Epidermal melanocyte (primary cell): ENCODE measurements at regions not wholly inside any gene's neighbourhood (a gene's known extent, or its start where the extent isn't known, plus 50 kb on each side); places are given as distances from the start of the nearest gene placed in this dataset.

Experiments used
- DNase-seq: peaks from one replicate; pipeline ENCODE4 v3.0.0; 2011; ENCODE audit warnings: low spot score; ENCODE audit not compliant: insufficient read length

GRCh38 chr18:28574175-28574574 is 397.2 kb upstream of the CDH2 start:
- no peak for DNase-seq

- no peak for DNase-seq
These were observed 395.0 kb upstream of the CDH2 start for GRCh38 chr18:28571929-28572328.

- no peak for DNase-seq
These were observed 383.4 kb upstream of the CDH2 start for GRCh38 chr18:28560331-28560730.

GRCh38 chr18:28559511-28559910 is 382.6 kb upstream of the CDH2 start:
- no peak for DNase-seq

DNA sequence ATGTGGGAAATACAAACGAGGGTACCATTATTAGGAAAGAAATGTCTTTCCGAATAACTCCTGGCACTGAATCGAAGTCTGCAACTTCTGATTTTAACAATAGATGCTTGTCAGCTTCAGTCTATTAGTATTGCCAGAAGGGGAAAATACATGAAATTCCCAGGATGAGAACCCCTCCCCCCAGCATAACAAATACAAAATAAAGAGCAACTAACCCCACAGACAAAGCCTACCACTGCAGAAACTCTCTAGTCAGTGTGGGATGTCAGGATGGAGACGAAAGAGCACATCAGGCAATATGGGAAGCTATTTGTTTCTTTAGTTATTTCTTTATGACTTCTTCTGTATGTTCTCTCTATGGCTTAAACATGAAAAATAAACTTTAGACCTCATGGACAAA is 365.0 kb upstream of the CDH2 start:
- DNase-seq = no peak

- no peak for DNase-seq
These were observed 364.5 kb upstream of the CDH2 start for GRCh38 chr18:28541276-28541930.

DNA sequence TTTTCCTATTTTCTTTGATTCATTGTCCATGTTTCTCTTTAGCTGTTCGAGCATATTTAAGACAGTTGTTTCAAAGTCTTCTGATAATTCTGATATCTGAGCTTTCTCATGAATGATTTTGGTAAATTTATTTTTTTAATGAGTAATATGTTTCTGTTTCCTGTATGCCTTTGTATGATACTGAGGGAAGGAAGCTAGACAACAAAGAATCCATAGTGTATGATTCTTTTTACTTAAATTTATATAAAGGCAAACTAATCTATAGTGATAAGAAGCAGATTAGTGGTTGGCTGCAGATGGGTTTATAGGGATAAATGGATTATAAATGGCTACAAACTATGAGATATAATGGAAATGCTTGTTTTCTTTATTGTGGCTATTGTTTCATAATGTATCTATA is 352.7 kb upstream of the CDH2 start:
- DNase-seq = no peak

DNA sequence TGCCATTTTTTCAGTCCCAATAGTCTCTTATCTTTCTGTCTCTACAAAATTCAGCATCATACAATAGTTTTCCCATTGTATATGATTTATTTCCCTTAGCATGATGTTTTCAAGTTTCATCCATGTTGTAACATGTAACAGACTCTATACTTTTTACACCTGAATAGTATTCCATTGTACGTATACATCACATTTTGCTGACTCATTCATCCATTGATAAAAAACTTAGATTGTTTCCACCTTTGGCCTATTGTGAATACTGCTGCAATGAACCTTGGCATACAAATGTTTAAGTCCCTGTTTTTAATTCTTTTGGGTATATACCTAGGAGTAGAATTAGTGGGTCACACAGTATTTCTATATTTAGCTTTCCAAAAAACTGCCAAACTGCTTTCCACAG is 349.3 kb upstream of the CDH2 start:
- no peak for DNase-seq

- no peak for DNase-seq
These were observed 347.0 kb upstream of the CDH2 start for GRCh38 chr18:28523758-28524475.

- DNase-seq = no peak
These were observed 345.3 kb upstream of the CDH2 start for GRCh38 chr18:28522236-28522635.

DNA sequence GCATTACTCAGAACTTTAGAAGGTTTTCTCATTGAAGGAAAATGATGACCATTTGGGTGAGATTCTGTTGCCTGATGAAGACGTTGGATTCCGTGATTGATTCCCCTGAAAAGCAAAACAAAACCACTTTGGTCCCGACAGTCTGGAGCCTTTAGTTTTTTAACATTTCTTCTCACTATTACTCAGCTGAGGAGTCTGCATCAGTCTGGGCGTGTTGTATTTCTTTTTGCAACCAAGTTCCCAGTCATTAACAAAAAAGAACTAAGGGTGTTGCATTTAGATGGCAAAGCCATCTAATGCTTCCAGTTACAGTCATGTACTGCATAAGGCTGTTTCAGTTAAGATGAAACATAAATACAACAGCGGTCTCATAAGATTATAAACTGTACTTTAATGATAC is 343.1 kb upstream of the CDH2 start:
- no peak for DNase-seq

GRCh38 chr18:28514699-28515098 is 337.8 kb upstream of the CDH2 start:
- no peak for DNase-seq

DNA sequence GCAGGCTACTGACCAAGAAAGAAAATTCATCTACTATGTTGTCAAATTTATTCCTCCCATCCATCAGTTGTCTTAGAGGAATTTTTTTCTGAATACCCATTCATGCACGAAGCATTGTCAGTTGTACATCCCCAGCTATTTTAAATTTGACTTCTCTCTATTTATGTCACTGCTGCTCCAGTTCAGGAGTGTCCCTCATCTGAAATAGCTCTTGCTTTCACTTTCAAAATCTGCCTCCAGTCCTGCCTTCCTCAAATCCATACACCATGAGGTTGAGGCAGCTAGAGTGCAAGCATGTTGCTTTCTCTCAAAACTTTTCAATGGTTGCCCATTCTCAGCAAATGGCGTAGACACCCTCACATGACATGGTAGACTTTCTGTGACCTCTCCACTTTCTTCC is 335.4 kb upstream of the CDH2 start:
- DNase-seq = no peak

DNA sequence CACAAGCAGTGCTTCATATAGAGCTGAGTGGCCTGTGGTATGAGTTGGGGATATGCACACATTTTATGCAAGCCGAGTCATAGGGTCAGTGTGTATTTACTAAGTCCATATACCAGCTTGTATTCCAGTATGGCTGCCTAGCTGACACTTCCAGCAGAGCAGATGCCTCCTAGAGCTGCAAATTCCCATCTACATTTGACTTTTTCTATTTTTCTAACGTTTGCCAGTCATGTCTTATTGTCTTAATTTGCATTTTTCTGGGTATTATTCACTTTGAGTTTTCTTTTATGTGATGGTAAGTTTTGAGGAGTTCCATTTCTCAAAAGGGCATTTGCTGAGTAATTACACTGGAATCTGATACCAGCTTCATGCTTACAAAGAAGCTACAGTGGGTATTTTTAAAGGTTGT is 334.5 kb upstream of the CDH2 start:
- DNase-seq = no peak

GRCh38 chr18:28510210-28510609 is 333.3 kb upstream of the CDH2 start:
- DNase-seq = no peak

DNA sequence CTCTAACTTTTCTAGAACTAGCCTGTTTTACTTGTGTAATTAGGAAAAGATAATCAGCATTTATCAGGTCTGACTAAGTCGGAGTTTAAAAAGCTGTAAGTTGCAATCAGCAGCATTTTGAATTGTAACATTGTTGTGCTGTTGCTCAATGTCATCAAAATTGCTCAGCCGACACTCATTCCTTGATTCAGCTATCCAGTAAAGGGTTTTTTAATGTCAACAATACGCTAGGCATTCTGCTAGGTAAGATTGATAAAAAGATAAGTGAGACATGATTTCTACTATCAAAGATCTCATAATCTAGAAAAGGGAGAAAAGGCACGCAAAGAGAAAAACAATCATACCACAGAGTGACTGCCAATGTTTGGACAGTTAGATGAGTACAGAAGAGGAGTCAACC is 327.1 kb upstream of the CDH2 start:
- DNase-seq = no peak

- DNase-seq = no peak
These were observed 317.2 kb upstream of the CDH2 start for GRCh38 chr18:28494151-28494550.

- DNase-seq = no peak
These were observed 309.0 kb upstream of the CDH2 start for GRCh38 chr18:28485918-28486317.

DNA sequence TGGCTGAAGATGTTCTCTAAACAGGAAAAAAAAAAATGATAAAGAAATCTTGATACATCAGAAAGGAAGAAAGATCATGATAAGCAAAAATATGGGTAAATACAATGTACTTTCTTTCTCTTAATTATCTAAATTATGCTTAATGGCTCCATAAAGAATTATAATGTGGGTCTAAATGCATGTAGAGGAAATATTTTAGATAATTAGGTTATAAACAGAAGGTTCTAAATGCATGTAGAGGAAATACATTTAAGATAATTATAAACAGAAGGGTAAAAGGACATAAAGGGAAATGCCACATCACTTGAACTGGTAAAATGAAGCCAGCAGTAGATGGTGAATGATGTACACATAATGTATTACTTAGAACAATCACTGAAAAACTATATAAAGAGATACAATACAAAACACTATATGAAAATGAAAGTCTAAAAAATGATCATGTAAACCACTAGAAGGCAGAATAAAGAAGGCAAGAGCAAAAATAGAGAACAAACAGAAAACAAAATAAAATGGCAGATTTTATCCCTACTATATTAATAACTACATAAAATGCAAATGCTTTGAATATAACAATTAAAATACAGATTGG is 308.4 kb upstream of the CDH2 start:
- no peak for DNase-seq

DNA sequence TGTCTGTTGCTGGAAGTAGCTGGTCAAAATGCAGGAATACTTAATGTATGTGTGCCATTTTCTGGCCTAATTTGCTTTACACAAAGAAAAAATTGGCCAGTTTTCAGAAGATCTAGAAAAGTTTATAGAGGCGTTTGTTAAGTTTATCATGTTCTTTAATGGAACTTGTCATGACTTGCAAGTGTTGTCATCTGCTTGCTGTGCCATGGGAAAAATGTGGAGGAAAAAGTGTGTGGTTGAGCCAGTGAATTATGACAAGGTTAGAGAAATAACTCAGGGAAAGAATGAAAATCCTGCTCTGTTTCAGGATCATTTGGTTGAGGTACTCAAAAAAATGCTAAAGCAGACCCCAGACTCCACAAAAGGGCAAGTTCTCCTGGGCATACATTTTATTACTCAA is 301.6 kb upstream of the CDH2 start:
- DNase-seq = no peak

GRCh38 chr18:28476302-28476701 is 299.4 kb upstream of the CDH2 start:
- DNase-seq = no peak

GRCh38 chr18:28469946-28470345 is 293.0 kb upstream of the CDH2 start:
- no peak for DNase-seq

GRCh38 chr18:28468901-28469300 is 292.0 kb upstream of the CDH2 start:
- no peak for DNase-seq
